ENCODE measurements at regions not wholly inside any gene's neighbourhood (a gene's known extent, or its start where the extent isn't known, plus 50 kb on each side); places are given as distances from the start of the nearest gene placed in this dataset.
"Not testable (repeated sequence)": the region's sequence is repeated elsewhere in the genome, so short reads cannot be mapped to it uniquely, and the experiment has no call there.

DNA sequence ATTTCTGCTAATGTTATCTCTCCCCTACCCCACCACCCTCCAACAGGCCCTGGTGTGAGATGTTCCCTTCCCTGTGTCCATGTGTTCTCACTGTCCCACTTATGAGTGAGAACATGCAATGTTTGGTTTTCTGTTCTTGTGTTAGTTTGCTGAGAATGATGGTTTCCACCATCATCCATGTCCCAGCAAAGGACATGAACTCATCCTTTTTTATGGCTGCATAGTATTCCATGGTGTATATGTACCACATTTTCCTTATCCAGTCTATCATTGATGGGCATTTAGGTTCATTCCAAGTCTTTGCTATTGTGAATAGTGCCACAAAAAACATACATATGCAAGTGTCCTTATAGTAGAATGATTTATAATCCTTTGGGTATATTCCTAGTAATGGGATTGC is 104.5 kb downstream of the ZNF33B start:
- H3K4me1 ChIP-seq (ENCODE audit: control insufficient read depth in 4 of 4, insufficient read depth in 4 of 4, low read length in 3 of 4); DNase-seq (ENCODE audit: low spot score); H3K27me3 ChIP-seq (ENCODE audit: control insufficient read depth in 4 of 4, insufficient read depth in 4 of 4, low read length in 3 of 4); H3K9ac ChIP-seq (ENCODE audit: low read depth in 1 of 2, low read length in 2 of 2); H3K36me3 ChIP-seq (ENCODE audit: control insufficient read depth in 4 of 4, insufficient read depth in 3 of 4, low read depth in 1 of 4, low read length in 3 of 4); H3K27ac ChIP-seq (ENCODE audit: low read depth in 1 of 2, low read length in 2 of 2): not testable (repeated sequence)
- peak overlapping the region in 1 of 3 donors; percentile 34 for H3K4me3 ChIP-seq (ENCODE audit: low read depth in 1 of 3, low read length in 3 of 3)
- peaks cover 6 to 30% (median 22%) of the 10 kb centered on the region in 4 donors for H3K9me3 ChIP-seq (ENCODE audit: control insufficient read depth in 4 of 4, low read length in 3 of 4)

DNA sequence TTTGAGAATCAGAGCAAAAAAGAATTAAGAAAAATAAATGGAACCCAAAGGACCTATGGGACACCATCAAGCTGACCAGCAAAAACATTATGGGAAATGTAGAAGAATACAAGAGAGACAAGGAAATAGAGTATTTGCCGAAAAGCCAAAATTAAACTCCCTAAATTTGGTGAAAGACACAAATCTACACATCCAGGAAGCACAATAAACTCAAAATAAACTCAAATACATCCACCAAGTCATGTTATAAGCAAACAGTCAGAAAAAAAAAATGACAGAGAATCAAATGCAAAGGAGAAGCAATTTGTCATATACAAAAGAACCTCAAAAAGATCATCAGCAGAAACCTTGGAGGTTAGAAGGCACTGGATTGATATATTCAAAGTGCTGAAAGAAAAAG is 105.4 kb downstream of the ZNF33B start:
- peaks cover 6 to 30% (median 22%) of the 10 kb centered on the region in 4 donors for H3K9me3 ChIP-seq (ENCODE audit: control insufficient read depth in 4 of 4, low read length in 3 of 4)

DNA sequence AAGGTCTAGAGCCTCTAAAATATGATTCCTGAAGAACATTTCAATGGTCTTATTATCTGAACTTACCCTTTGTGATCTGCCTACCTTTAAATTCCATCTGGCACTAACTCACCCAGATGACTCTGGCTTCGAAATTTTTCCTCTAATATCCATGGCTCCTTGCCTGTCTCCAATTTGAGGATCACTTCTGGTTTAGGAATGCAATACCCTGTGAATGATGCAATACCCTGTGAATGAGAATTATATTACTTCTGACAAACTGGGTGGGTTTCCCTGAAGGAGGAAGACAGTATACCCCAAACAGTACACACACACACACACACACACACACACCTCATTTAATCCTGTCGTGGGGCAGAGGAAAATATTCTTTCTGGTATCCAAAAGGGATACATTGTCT is 115.3 kb downstream of the ZNF33B start:
- peaks cover 30 to 64% (median 40%) of the 10 kb centered on the region in 4 donors for H3K9me3 ChIP-seq (ENCODE audit: control insufficient read depth in 4 of 4, low read length in 3 of 4)

More for the DNA sequence above, 105.4 kb downstream of the ZNF33B start:
- no peak overlapping the region for H3K9ac ChIP-seq (ENCODE audit: low read depth in 1 of 2, low read length in 2 of 2)
- 98% methylated on average over 1 of the region's 1 CpG for WGBS
- no peaks in the 10 kb centered on the region for H3K4me1 ChIP-seq (ENCODE audit: control insufficient read depth in 4 of 4, insufficient read depth in 4 of 4, low read length in 3 of 4)
- no peak overlapping the region for H3K27ac ChIP-seq (ENCODE audit: low read depth in 1 of 2, low read length in 2 of 2)
- peaks cover 0 to 2% (median 0%) of the 10 kb centered on the region in 4 donors for H3K36me3 ChIP-seq (ENCODE audit: control insufficient read depth in 4 of 4, insufficient read depth in 3 of 4, low read depth in 1 of 4, low read length in 3 of 4)
- DNase-seq (ENCODE audit: low spot score) = no peak
- peak overlapping the region in 1 of 3 donors; percentile 27 for H3K4me3 ChIP-seq (ENCODE audit: low read depth in 1 of 3, low read length in 3 of 3)
- TF ChIP-seq YY1 (IDR thresholded peaks at IDR 0.05) (no peak), NR2F2 (IDR thresholded peaks at IDR 0.05) (no peak), GABPA (IDR thresholded peaks at IDR 0.05 in 1 of 2, conservative IDR thresholded peaks at IDR 0.05 in 1 of 2) (no peak), RXRA (IDR thresholded peaks at IDR 0.05) (no peak), RAD21 (IDR thresholded peaks at IDR 0.05) (no peak)
- TF ChIP-seq, protein P1, sequence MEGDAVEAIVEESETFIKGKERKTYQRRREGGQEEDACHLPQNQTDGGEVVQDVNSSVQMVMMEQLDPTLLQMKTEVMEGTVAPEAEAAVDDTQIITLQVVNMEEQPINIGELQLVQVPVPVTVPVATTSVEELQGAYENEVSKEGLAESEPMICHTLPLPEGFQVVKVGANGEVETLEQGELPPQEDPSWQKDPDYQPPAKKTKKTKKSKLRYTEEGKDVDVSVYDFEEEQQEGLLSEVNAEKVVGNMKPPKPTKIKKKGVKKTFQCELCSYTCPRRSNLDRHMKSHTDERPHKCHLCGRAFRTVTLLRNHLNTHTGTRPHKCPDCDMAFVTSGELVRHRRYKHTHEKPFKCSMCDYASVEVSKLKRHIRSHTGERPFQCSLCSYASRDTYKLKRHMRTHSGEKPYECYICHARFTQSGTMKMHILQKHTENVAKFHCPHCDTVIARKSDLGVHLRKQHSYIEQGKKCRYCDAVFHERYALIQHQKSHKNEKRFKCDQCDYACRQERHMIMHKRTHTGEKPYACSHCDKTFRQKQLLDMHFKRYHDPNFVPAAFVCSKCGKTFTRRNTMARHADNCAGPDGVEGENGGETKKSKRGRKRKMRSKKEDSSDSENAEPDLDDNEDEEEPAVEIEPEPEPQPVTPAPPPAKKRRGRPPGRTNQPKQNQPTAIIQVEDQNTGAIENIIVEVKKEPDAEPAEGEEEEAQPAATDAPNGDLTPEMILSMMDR (IDR thresholded peaks at IDR 0.05; ENCODE audit: low read depth, low read length, missing input control) = no peak
- TF ChIP-seq, protein P2, sequence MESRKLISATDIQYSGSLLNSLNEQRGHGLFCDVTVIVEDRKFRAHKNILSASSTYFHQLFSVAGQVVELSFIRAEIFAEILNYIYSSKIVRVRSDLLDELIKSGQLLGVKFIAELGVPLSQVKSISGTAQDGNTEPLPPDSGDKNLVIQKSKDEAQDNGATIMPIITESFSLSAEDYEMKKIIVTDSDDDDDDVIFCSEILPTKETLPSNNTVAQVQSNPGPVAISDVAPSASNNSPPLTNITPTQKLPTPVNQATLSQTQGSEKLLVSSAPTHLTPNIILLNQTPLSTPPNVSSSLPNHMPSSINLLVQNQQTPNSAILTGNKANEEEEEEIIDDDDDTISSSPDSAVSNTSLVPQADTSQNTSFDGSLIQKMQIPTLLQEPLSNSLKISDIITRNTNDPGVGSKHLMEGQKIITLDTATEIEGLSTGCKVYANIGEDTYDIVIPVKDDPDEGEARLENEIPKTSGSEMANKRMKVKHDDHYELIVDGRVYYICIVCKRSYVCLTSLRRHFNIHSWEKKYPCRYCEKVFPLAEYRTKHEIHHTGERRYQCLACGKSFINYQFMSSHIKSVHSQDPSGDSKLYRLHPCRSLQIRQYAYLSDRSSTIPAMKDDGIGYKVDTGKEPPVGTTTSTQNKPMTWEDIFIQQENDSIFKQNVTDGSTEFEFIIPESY (IDR thresholded peaks at IDR 0.05) = no peak
- H3K27me3 ChIP-seq (ENCODE audit: control insufficient read depth in 4 of 4, insufficient read depth in 4 of 4, low read length in 3 of 4) = no peaks in the 10 kb centered on the region

More for the DNA sequence above, 115.3 kb downstream of the ZNF33B start:
- H3K4me1 ChIP-seq (ENCODE audit: control insufficient read depth in 4 of 4, insufficient read depth in 4 of 4, low read length in 3 of 4) = no peaks in the 10 kb centered on the region
- H3K4me3 ChIP-seq (ENCODE audit: low read depth in 1 of 3, low read length in 3 of 3) = peak overlapping the region in 1 of 3 donors; percentile 37
- no peak for DNase-seq (ENCODE audit: low spot score)
- peaks cover 2 to 36% (median 27%) of the 10 kb centered on the region in 4 donors for H3K36me3 ChIP-seq (ENCODE audit: control insufficient read depth in 4 of 4, insufficient read depth in 3 of 4, low read depth in 1 of 4, low read length in 3 of 4)
- H3K27ac ChIP-seq (ENCODE audit: low read depth in 1 of 2, low read length in 2 of 2) = no peak overlapping the region
- no peak for TF ChIP-seq TAF1 (conservative IDR thresholded peaks at IDR 0.05)
- no peak for TF ChIP-seq YY1 (IDR thresholded peaks at IDR 0.05)
- no peak for TF ChIP-seq EGR1 (IDR thresholded peaks at IDR 0.05; ENCODE audit: low read depth in 2 of 2)
- TF ChIP-seq, protein P3, sequence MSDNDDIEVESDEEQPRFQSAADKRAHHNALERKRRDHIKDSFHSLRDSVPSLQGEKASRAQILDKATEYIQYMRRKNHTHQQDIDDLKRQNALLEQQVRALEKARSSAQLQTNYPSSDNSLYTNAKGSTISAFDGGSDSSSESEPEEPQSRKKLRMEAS (IDR thresholded peaks at IDR 0.05) = no peak
- TF ChIP-seq, protein P4, sequence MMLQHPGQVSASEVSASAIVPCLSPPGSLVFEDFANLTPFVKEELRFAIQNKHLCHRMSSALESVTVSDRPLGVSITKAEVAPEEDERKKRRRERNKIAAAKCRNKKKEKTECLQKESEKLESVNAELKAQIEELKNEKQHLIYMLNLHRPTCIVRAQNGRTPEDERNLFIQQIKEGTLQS (IDR thresholded peaks at IDR 0.05) = no peak
- TF ChIP-seq RAD21 (IDR thresholded peaks at IDR 0.05) = no peak
- no peak overlapping the region for H3K9ac ChIP-seq (ENCODE audit: low read depth in 1 of 2, low read length in 2 of 2)
- WGBS = 93% methylated on average over 2 of the region's 2 CpGs
- H3K27me3 ChIP-seq (ENCODE audit: control insufficient read depth in 4 of 4, insufficient read depth in 4 of 4, low read length in 3 of 4) = no peaks in the 10 kb centered on the region

Data from liver (tissue), 8 donors.